ENCODE measurements at regions not wholly inside any gene's neighbourhood (a gene's known extent, or its start where the extent isn't known, plus 50 kb on each side); places are given as distances from the start of the nearest gene placed in this dataset.

DNA sequence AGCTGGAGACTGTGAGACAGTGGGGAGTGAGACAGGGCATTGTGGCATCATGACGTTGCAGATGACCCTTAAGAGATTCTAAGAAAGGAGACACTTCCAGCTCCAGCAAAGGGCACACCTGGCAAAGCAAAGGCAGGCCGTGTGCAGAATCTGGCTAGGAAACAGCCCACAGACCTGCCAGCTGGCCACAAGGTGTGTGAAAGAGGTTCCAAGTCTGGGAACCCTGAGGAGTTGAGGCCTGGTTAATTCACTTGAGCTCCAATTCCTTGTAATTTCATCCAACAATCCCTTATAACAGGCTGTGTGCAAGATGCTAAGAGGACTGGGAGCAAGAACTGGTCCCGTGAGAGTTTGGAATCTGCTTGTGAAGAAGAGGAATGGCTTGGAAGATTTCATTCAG, 72.8 kb upstream of the FAM9A start:
- TF ChIP-seq, protein P1, sequence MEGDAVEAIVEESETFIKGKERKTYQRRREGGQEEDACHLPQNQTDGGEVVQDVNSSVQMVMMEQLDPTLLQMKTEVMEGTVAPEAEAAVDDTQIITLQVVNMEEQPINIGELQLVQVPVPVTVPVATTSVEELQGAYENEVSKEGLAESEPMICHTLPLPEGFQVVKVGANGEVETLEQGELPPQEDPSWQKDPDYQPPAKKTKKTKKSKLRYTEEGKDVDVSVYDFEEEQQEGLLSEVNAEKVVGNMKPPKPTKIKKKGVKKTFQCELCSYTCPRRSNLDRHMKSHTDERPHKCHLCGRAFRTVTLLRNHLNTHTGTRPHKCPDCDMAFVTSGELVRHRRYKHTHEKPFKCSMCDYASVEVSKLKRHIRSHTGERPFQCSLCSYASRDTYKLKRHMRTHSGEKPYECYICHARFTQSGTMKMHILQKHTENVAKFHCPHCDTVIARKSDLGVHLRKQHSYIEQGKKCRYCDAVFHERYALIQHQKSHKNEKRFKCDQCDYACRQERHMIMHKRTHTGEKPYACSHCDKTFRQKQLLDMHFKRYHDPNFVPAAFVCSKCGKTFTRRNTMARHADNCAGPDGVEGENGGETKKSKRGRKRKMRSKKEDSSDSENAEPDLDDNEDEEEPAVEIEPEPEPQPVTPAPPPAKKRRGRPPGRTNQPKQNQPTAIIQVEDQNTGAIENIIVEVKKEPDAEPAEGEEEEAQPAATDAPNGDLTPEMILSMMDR (IDR thresholded peaks at IDR 0.05; ENCODE audit: insufficient read depth, low read length, poor library complexity, severe bottlenecking): no peak
- no peak for TF ChIP-seq EZH2phosphoT487 (conservative IDR thresholded peaks at IDR 0.05; ENCODE audit: low read length)
